Panc1 (cell line): ENCODE measurements at regions not wholly inside any gene's neighbourhood (a gene's known extent, or its start where the extent isn't known, plus 50 kb on each side); places are given as distances from the start of the nearest gene placed in this dataset.

Source experiments
- ATAC-seq: fragments of 200-7000 bp; cut with Tn5 transposase; 2 replicates; pipeline ENCODE4 v1.9.1; 2020; ENCODE audit warnings: mild to moderate bottlenecking, moderate library complexity
- BruUV-seq: library from RNA; stranded (reverse); fragments of 400-500 nt; replicated peaks from 2 replicates; lab custom pipeline; 2021; lab: Mats Ljungman, UMichigan
- CTCF ChIA-PET: fragments of 300-600 bp; sonication (Branson Sonifier 250); formaldehyde crosslinking; loops from one replicate; lab custom pipeline; 2022; ENCODE audit warnings: antibody characterized with exemption; lab: Charles Lee
- POLR2A ChIA-PET: fragments of 300-600 bp; sonication (Branson Sonifier 250); formaldehyde crosslinking; loops from one replicate; lab custom pipeline; 2022; ENCODE audit warnings: antibody characterized with exemption; lab: Charles Lee
- DNase-seq: peaks from one replicate; pipeline ENCODE4 v3.0.0-alpha.2; 2010; ENCODE audit warnings: low read depth, low spot score
- H3K27ac ChIP-seq: 2 replicates; pipeline ENCODE4 v1.5.1; 2011; ENCODE audit warnings: mild to moderate bottlenecking, low read length, inconsistent platforms
- H3K27me3 ChIP-seq: fragments of 200-500 bp; sonication (Bioruptor generic); 2 replicates; pipeline ENCODE4 v1.6.0; 2014; ENCODE audit warnings: low read length, inconsistent platforms; ENCODE audit not compliant: control insufficient read depth, insufficient read depth
- H3K36me3 ChIP-seq: fragments of 200-500 bp; sonication (Bioruptor generic); 2 replicates; pipeline ENCODE4 v1.5.1; 2014; ENCODE audit warnings: inconsistent platforms, mild to moderate bottlenecking, low read length, moderate library complexity; ENCODE audit not compliant: control insufficient read depth, insufficient read depth
- H3K4me1 ChIP-seq: 2 replicates; pipeline ENCODE4 v1.5.1; 2011; ENCODE audit warnings: inconsistent platforms, mild to moderate bottlenecking, low read length, moderate library complexity; ENCODE audit not compliant: control insufficient read depth, insufficient read depth
- H3K4me3 ChIP-seq, 2 experiments: 2 replicates each; pipeline ENCODE4 v1.5.1; 2011 to 2012; ENCODE audit warnings: low read depth in 2 of 2, low read length in 2 of 2, mild to moderate bottlenecking in 2 of 2, inconsistent platforms in 1 of 2, moderate library complexity in 1 of 2
- H3K9me3 ChIP-seq: fragments of 200-500 bp; sonication (Bioruptor generic); 2 replicates; pipeline ENCODE4 v1.5.1; 2014; ENCODE audit warnings: low read depth, mild to moderate bottlenecking, inconsistent platforms, low read length, moderate library complexity; ENCODE audit not compliant: control insufficient read depth, insufficient read depth
- CTCF ChIP-seq: fragments of 450-650 bp; IDR thresholded peaks from 2 replicates; pipeline ENCODE4 v1.5.1; 2017; ENCODE audit warnings: mild to moderate bottlenecking
- POLR2AphosphoS5 ChIP-seq: IDR thresholded peaks from 2 replicates; pipeline ENCODE4 v1.6.1; 2012; ENCODE audit warnings: mild to moderate bottlenecking, low read depth, low read length, moderate library complexity
- REST ChIP-seq, 2 experiments: IDR thresholded peaks; 2 replicates each; pipeline ENCODE4 v1.6.1; 2011 to 2012; ENCODE audit warnings: low read depth in 2 of 2, control low read depth in 1 of 2, low read length in 1 of 2, mild to moderate bottlenecking in 1 of 2, moderate library complexity in 1 of 2; ENCODE audit not compliant: insufficient read depth in 1 of 2
- SIN3A ChIP-seq: IDR thresholded peaks from 2 replicates; pipeline ENCODE4 v1.6.1; 2012; ENCODE audit warnings: low read depth, mild to moderate bottlenecking, low read length, moderate library complexity, borderline replicate concordance; ENCODE audit not compliant: insufficient read depth
- TCF7L2 ChIP-seq: IDR thresholded peaks from 2 replicates; pipeline ENCODE4 v1.6.1; 2011; ENCODE audit warnings: mild to moderate bottlenecking, low read depth, low read length, inconsistent platforms
- in situ Hi-C: cut with HindIII; loops from 2 replicates; pipeline ENCODE4 v1.10.0; 2016; ENCODE audit warnings: low sequenced_read_pairs, low pct_unique_long_range_greater_than_20kb
- intact Hi-C: fragments of 100-400 bp; cut with micrococcal nuclease; formaldehyde crosslinking; loops from one replicate; pipeline ENCODE4 v1.10.0; 2022; ENCODE audit not compliant: unreplicated experiment

GRCh38 chr13:34478376-34478775 lies 463.7 kb upstream of the NBEA start:
- no peak for TF ChIP-seq CTCF
- TF ChIP-seq SIN3A: no peak
- no peak for TF ChIP-seq REST (IDR thresholded peaks at IDR 0.05; ENCODE audit: insufficient read depth in 1 of 2, low read depth in 2 of 2, low read length in 1 of 2)
- no peak for TF ChIP-seq POLR2AphosphoS5
- TF ChIP-seq TCF7L2: no peak
- ATAC-seq: no peak

GRCh38 chr13:34502011-34502410 lies 440.1 kb upstream of the NBEA start:
- TF ChIP-seq POLR2AphosphoS5: no peak
- no peak for TF ChIP-seq REST (IDR thresholded peaks at IDR 0.05; ENCODE audit: insufficient read depth in 1 of 2, low read depth in 2 of 2, low read length in 1 of 2)
- no peak for TF ChIP-seq SIN3A
- no peak for TF ChIP-seq TCF7L2
- no peak for TF ChIP-seq CTCF
- no peaks in the 10 kb centered on the region for H3K27me3 ChIP-seq
- BruUV-seq: no TSS peak
- ATAC-seq (no peak), DNase-seq (no peak)
- intact Hi-C loops (no loop called here), in situ Hi-C loops (no loop called here)
- ChIA-PET POLR2A (no interaction called here), CTCF (no interaction called here)
- H3K4me1 ChIP-seq: no peaks in the 10 kb centered on the region
- H3K36me3 ChIP-seq: no peaks in the 10 kb centered on the region
- H3K9me3 ChIP-seq: no peaks in the 10 kb centered on the region
- no peak overlapping the region for H3K4me3 ChIP-seq
- no peak overlapping the region for H3K27ac ChIP-seq

More at GRCh38 chr13:34478376-34478775, 463.7 kb upstream of the NBEA start:
- no peak for DNase-seq
- Histone ChIP-seq H3K4me3 (no peak overlapping the region), H3K27me3 (no peaks in the 10 kb centered on the region), H3K9me3 (no peaks in the 10 kb centered on the region), H3K27ac (no peak overlapping the region), H3K4me1 (no peaks in the 10 kb centered on the region), H3K36me3 (no peaks in the 10 kb centered on the region)
- intact Hi-C loops (no loop called here), in situ Hi-C loops (no loop called here)
- ChIA-PET POLR2A (no interaction called here), CTCF (no interaction called here)
- BruUV-seq: no TSS peak
